Urinary bladder (tissue), 4 donors: ENCODE measurements at regions not wholly inside any gene's neighbourhood (a gene's known extent, or its start where the extent isn't known, plus 50 kb on each side); places are given as distances from the start of the nearest gene placed in this dataset. TPM values are rescaled to one million over a fixed set of nuclear protein-coding genes. Genes with fewer than 3 reads are reported as not detected.

Experiments
- DNase-seq: peaks from one replicate; pipeline ENCODE4 v3.0.0-alpha.2; 2015; ENCODE audit errors: extremely low spot score
- H3K27ac ChIP-seq: one replicate; pipeline ENCODE4 v1.5.1; 2013; ENCODE audit warnings: low read depth, mild to moderate bottlenecking, moderate library complexity
- H3K36me3 ChIP-seq: one replicate; pipeline ENCODE4 v1.6.1; 2013; ENCODE audit warnings: mild to moderate bottlenecking, moderate library complexity; ENCODE audit not compliant: insufficient read depth
- H3K4me1 ChIP-seq: one replicate; pipeline ENCODE4 v1.6.1; 2013; ENCODE audit warnings: mild to moderate bottlenecking, moderate library complexity; ENCODE audit not compliant: insufficient read depth
- H3K4me3 ChIP-seq: one replicate; pipeline ENCODE4 v1.5.1; 2013; ENCODE audit warnings: low read depth, low read length
- WGBS: extraction: QIAGEN DNeasy Blood & Tissue Kit; methylation state at CpG from one replicate; pipeline ENCODE4 v1.1.7; 2013; 5-methylcytosine and 5-hydroxymethylcytosine counted together
- small RNA-seq: library from RNA; depleted of rRNA; stranded (forward); fragments of <200 nt; gene quantifications from one replicate; pipeline ENCODE3, GENCODE V24; 2014
- donor health status: healthy with polysubstance abuse.
- donor health status: healthy.

GRCh38 chr1:96632045-96632664 is 89.4 kb upstream of the PTBP2 start:
- no peaks in the 10 kb centered on the region for H3K36me3 ChIP-seq
- WGBS = 94% methylated on average over 1 of the region's 1 CpG
- no peak for DNase-seq
- H3K4me1 ChIP-seq = no peaks in the 10 kb centered on the region
- H3K4me3 ChIP-seq = no peak overlapping the region
- H3K27ac ChIP-seq = no peak overlapping the region

- 88% methylated on average over 3 of the region's 3 CpGs for WGBS
- Histone ChIP-seq H3K4me3 (no peak overlapping the region), H3K27ac (no peak overlapping the region), H3K36me3 (no peaks in the 10 kb centered on the region), H3K4me1 (no peaks in the 10 kb centered on the region)
- DNase-seq = no peak
Observed at GRCh38 chr1:96633695-96634094, 87.9 kb upstream of the PTBP2 start.

GRCh38 chr1:96634883-96635282 is 86.7 kb upstream of the PTBP2 start:
- H3K4me3 ChIP-seq = no peak overlapping the region
- no peaks in the 10 kb centered on the region for H3K36me3 ChIP-seq
- 94% methylated on average over 2 of the region's 2 CpGs for WGBS
- no peaks in the 10 kb centered on the region for H3K4me1 ChIP-seq
- H3K27ac ChIP-seq = no peak overlapping the region
- no peak for DNase-seq

- Histone ChIP-seq H3K36me3 (no peaks in the 10 kb centered on the region), H3K4me3 (no peak overlapping the region), H3K27ac (no peak overlapping the region), H3K4me1 (no peaks in the 10 kb centered on the region)
- WGBS = 79% methylated on average over 3 of the region's 3 CpGs
- no peak for DNase-seq
Observed at GRCh38 chr1:96641282-96641681, 80.3 kb upstream of the PTBP2 start.

- Histone ChIP-seq H3K27ac (no peak overlapping the region), H3K4me3 (no peak overlapping the region), H3K36me3 (no peaks in the 10 kb centered on the region), H3K4me1 (no peaks in the 10 kb centered on the region)
- DNase-seq = no peak
- WGBS = 85% methylated on average over 1 of the region's 1 CpG
Observed at GRCh38 chr1:96643519-96643918, 78.1 kb upstream of the PTBP2 start.

- no peak for DNase-seq
- H3K27ac ChIP-seq = no peak overlapping the region
- H3K36me3 ChIP-seq = no peaks in the 10 kb centered on the region
- no peaks in the 10 kb centered on the region for H3K4me1 ChIP-seq
- no peak overlapping the region for H3K4me3 ChIP-seq
Observed at GRCh38 chr1:96649301-96649700, 72.3 kb upstream of the PTBP2 start.

GRCh38 chr1:96651517-96651916 is 70.1 kb upstream of the PTBP2 start:
- Histone ChIP-seq H3K4me1 (no peaks in the 10 kb centered on the region), H3K36me3 (no peaks in the 10 kb centered on the region), H3K27ac (no peak overlapping the region), H3K4me3 (no peak overlapping the region)
- 87% methylated on average over 5 of the region's 5 CpGs for WGBS
- no peak for DNase-seq

- no peaks in the 10 kb centered on the region for H3K36me3 ChIP-seq
- no peaks in the 10 kb centered on the region for H3K4me1 ChIP-seq
- H3K27ac ChIP-seq = no peak overlapping the region
- H3K4me3 ChIP-seq = no peak overlapping the region
- 90% methylated on average over 3 of the region's 3 CpGs for WGBS
- no peak for DNase-seq
Observed at GRCh38 chr1:96660051-96660450, 61.5 kb upstream of the PTBP2 start.

- Histone ChIP-seq H3K4me1 (no peaks in the 10 kb centered on the region), H3K36me3 (no peaks in the 10 kb centered on the region), H3K27ac (no peak overlapping the region), H3K4me3 (no peak overlapping the region)
- WGBS = 74% methylated on average over 2 of the region's 2 CpGs
- DNase-seq = no peak
Observed at GRCh38 chr1:96660503-96660902, 61.1 kb upstream of the PTBP2 start.

Small RNA genes lying in the stretch of these regions (small RNA-seq; reads per million reads assigned to genes)
- not detected for gene RNU1-130P
